K562 (cell line): ENCODE measurements at regions not wholly inside any gene's neighbourhood (a gene's known extent, or its start where the extent isn't known, plus 50 kb on each side); places are given as distances from the start of the nearest gene placed in this dataset.

Experiments used
- ATAC-seq: fragments of 200-7000 bp; cut with Tn5 transposase; 3 replicates; pipeline ENCODE4 v1.9.1; 2020; ENCODE audit warnings: moderate library complexity
- BruUV-seq: library from RNA; stranded (reverse); fragments of 400-500 nt; replicated peaks from 2 replicates; lab custom pipeline; 2021; lab: Mats Ljungman, UMichigan
- CTCF ChIA-PET: fragments of 300-600 bp; formaldehyde crosslinking; extraction: SDS; loops from one replicate; lab custom pipeline; 2021; ENCODE audit warnings: low intra/inter-chr PET ratio; lab: Yijun Ruan, JAX
- POLR2A ChIA-PET: fragments of 300-600, 350-650 bp; sonication (Branson Sonifier 250); formaldehyde crosslinking; extraction: SDS; loops from one replicate; lab custom pipeline; 2021; ENCODE audit warnings: antibody characterized with exemption, inconsistent platforms; lab: Yijun Ruan, JAX
- DNase-seq, 4 experiments: peaks; one replicate each; pipeline versions ENCODE4 v3.0.0 to v3.0.0-alpha.2; 2011 to 2018; ENCODE audit warnings: low spot score in 3 of 4, mixed read lengths in 3 of 4; ENCODE audit errors: extremely low read depth in 1 of 4
- FAIRE-seq: peaks from 2 replicates; lab custom pipeline; 2011; peaks lifted over from hg19 to GRCh38; lab: Jason Lieb, UNC
- H2AFZ ChIP-seq: 2 replicates; pipeline ENCODE4 v1.6.0; 2011; ENCODE audit warnings: low read depth, low read length, control low read depth, inconsistent platforms
- H3K27ac ChIP-seq: fragments of 200-600 bp; 3 replicates; pipeline ENCODE4 v1.8.0; 2011; ENCODE audit warnings: low read depth, mild to moderate bottlenecking, control low read depth, inconsistent platforms, low read length, moderate library complexity, mixed read lengths; ENCODE audit errors: extremely low read depth
- H3K27me3 ChIP-seq, 2 experiments: fragments of 300-600 bp in 1 of 2; 2 replicates in 1 of 2; 3 replicates in 1 of 2; pipeline versions ENCODE4 v1.6.0 to v1.8.0; 2011; ENCODE audit warnings: inconsistent platforms in 2 of 2, low read length in 2 of 2, mild to moderate bottlenecking in 1 of 2, mixed read lengths in 1 of 2, moderate library complexity in 1 of 2; ENCODE audit not compliant: control insufficient read depth in 2 of 2, insufficient read depth in 2 of 2
- H3K36me3 ChIP-seq: fragments of 300-600 bp; 3 replicates; pipeline ENCODE4 v1.8.0; 2011; ENCODE audit warnings: mild to moderate bottlenecking, low read length, inconsistent platforms; ENCODE audit not compliant: control insufficient read depth, insufficient read depth
- H3K4me1 ChIP-seq, 2 experiments: fragments of 200-600 bp in 1 of 2; replicated peaks in 1 of 2; 2 replicates in 1 of 2; 3 replicates in 1 of 2; pipeline versions ENCODE4 v1.5.1 to v1.8.0; 2011; ENCODE audit warnings: inconsistent platforms in 2 of 2, low read length in 2 of 2, mild to moderate bottlenecking in 1 of 2, mixed read lengths in 1 of 2, moderate library complexity in 1 of 2; ENCODE audit not compliant: control insufficient read depth in 2 of 2, insufficient read depth in 2 of 2
- H3K4me2 ChIP-seq: 2 replicates; pipeline ENCODE4 v1.6.1; 2011; ENCODE audit warnings: low read length, control low read depth, inconsistent platforms, mixed read lengths; ENCODE audit not compliant: insufficient read depth
- H3K4me3 ChIP-seq: fragments of 200-600 bp; sonication (generic), shearing (Covaris generic); 2 replicates; pipeline ENCODE4 v1.5.1; 2016; ENCODE audit warnings: control low read depth, inconsistent platforms
- H3K79me2 ChIP-seq: fragments of 200-600 bp; 3 replicates; pipeline ENCODE4 v1.8.0; 2011; ENCODE audit warnings: low read length, inconsistent platforms; ENCODE audit not compliant: control insufficient read depth, insufficient read depth
- H3K9ac ChIP-seq, 2 experiments: 2 replicates each; pipeline versions ENCODE4 v1.6.0 to v1.6.1; 2011; ENCODE audit warnings: low read depth in 2 of 2, low read length in 2 of 2, control low read depth in 1 of 2, inconsistent platforms in 1 of 2, mild to moderate bottlenecking in 1 of 2, mixed read lengths in 1 of 2; ENCODE audit not compliant: insufficient read depth in 1 of 2
- H3K9me1 ChIP-seq: one replicate; pipeline ENCODE4 v1.6.0; 2011; ENCODE audit warnings: inconsistent platforms, mild to moderate bottlenecking, low read length, moderate library complexity; ENCODE audit not compliant: control insufficient read depth, insufficient read depth
- H3K9me3 ChIP-seq: replicated peaks from 2 replicates; pipeline ENCODE4 v1.5.1; 2011; ENCODE audit warnings: low read depth, low read length, inconsistent platforms; ENCODE audit not compliant: control insufficient read depth, insufficient read depth
- H4K20me1 ChIP-seq: replicated peaks from 2 replicates; pipeline ENCODE4 v1.6.1; 2011; ENCODE audit warnings: low read length, inconsistent platforms, mixed read lengths; ENCODE audit not compliant: control insufficient read depth, insufficient read depth
- BCOR ChIP-seq: fragments of 450-650 bp; IDR thresholded peaks from 2 replicates; pipeline ENCODE4 v1.6.1; 2016
- ETS1 ChIP-seq: conservative IDR thresholded peaks from 2 replicates; pipeline ENCODE4 v1.6.1; 2011; ENCODE audit warnings: low read depth, mild to moderate bottlenecking, low read length; ENCODE audit not compliant: control insufficient read depth
- JUNB ChIP-seq: fragments of 450-650 bp; formaldehyde crosslinking; conservative IDR thresholded peaks from 2 replicates; pipeline ENCODE4 v1.4.0; 2020; ENCODE audit warnings: mild to moderate bottlenecking
- KLF10 ChIP-seq: fragments of 250-450 bp; sonication (Bioruptor Pico); IDR thresholded peaks from 2 replicates; pipeline ENCODE4 v1.6.1; 2021; ENCODE audit warnings: matching md5 sums
- RBM39 ChIP-seq: fragments of 200-400 bp; formaldehyde crosslinking; optimal IDR thresholded peaks from 2 replicates; pipeline ENCODE3; 2018; ENCODE audit warnings: low read depth, low read length
- RREB1 ChIP-seq: fragments of 250-450 bp; sonication (Bioruptor Pico); IDR thresholded peaks from 2 replicates; pipeline ENCODE4 v1.4.0; 2020
- SMARCA5 ChIP-seq: fragments of 450-650 bp; IDR thresholded peaks from 2 replicates; pipeline ENCODE4 v1.6.1; 2016
- WGBS: fragments of 100-300 bp; shearing (Covaris generic); methylation state at CpG from one replicate; pipeline ENCODE4 v1.1.6; 2016; ENCODE audit warnings: low coverage, mixed read lengths; ENCODE audit not compliant: insufficient coverage; ENCODE audit errors: missing lambda C conversion rate; 5-methylcytosine and 5-hydroxymethylcytosine counted together
- in situ Hi-C: fragments of 300-500 bp; cut with MboI; formaldehyde crosslinking; loops from 4 replicates; pipeline ENCODE4 v1.15.0; 2018; ENCODE audit warnings: inconsistent platforms, mixed read lengths
- intact Hi-C: fragments of 100-400 bp; cut with micrococcal nuclease; formaldehyde crosslinking; loops from 2 replicates; pipeline ENCODE4 v1.14.2; 2022

GRCh38 chr12:130246560-130246959 is 84.3 kb downstream of the FZD10 start:
- no peak for FAIRE-seq
- 0% methylated on average over 6 of the region's 6 CpGs for WGBS

More at GRCh38 chr12:130246560-130246959, 84.3 kb downstream of the FZD10 start:
- in situ Hi-C loops = no loop called here
- Histone ChIP-seq H4K20me1 (no peaks in the 10 kb centered on the region), H3K36me3 (no peaks in the 10 kb centered on the region), H3K27me3 (no peaks in the 10 kb centered on the region), H3K4me3 (no peak overlapping the region), H2AFZ (no peak overlapping the region), H3K4me1 (no peaks in the 10 kb centered on the region), H3K9me3 (no peaks in the 10 kb centered on the region; the same call in 1 of the 2 replicates), H3K79me2 (no peaks in the 10 kb centered on the region), H3K27ac (no peak overlapping the region), H3K9ac (no peak overlapping the region), H3K4me2 (no peak overlapping the region), H3K9me1 (no peaks in the 10 kb centered on the region)
- POLR2A ChIA-PET = interaction anchor here (0.6 kb wide), 1 partner anchor 21 kb away, joined by 3 read pairs; no protein-coding TSS in a partner anchor
- DNase-seq (no peak), ATAC-seq (no peak)
- no peak for TF ChIP-seq BCOR
- no peak for TF ChIP-seq JUNB
- no peak for TF ChIP-seq RBM39
- TF ChIP-seq ETS1 = no peak
- no peak for TF ChIP-seq KLF10 (CRISPR knock-in tag)
- no peak for TF ChIP-seq RREB1 (CRISPR knock-in tag)
- no peak for TF ChIP-seq SMARCA5
- no TSS peak for BruUV-seq
- CTCF ChIA-PET = no interaction called here
- intact Hi-C loops = no loop called here
